ENCODE measurements at regions not wholly inside any gene's neighbourhood (a gene's known extent, or its start where the extent isn't known, plus 50 kb on each side); places are given as distances from the start of the nearest gene placed in this dataset.

DNA sequence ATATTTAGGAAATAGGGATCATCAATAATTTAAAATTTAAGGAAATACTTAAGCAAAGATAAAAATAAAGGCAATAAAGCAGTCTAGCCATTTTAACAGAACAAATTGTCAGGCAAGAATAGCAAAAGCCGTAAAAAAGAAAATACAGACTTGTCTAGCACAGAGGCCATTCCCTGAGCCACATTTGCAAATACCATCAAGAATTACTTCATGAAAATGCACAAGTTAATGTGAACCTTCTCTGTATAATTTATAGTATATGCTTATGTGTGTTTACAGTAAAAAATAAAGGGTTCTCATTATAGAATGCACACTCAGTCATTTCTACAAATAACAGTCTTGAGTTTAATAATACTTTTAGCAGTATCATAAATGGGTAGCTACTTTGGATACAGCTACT lies 505.9 kb upstream of the CPEB2 start:
- WGBS, 2 experiments (ENCODE audit: extremely low coverage in 1 of 2, insufficient coverage in 1 of 2, insufficient read length in 1 of 2, insufficient replicate concordance in 2 of 2, low coverage in 1 of 2, low lambda C conversion rate in 2 of 2, missing lambda C conversion rate in 1 of 2), result 90% methylated on average over 1 of the region's 1 CpG; no CpG with 5 or more reads in 1 of the 2 experiments
- H4K8ac ChIP-seq (ENCODE audit: extremely low read depth, insufficient read depth, low read length), result no peak overlapping the region
- no peak for TF ChIP-seq EP300 (IDR thresholded peaks at IDR 0.05; ENCODE audit: borderline replicate concordance in 1 of 2, low read depth in 2 of 2, low read length in 2 of 2)
- no peak for TF ChIP-seq SUZ12 (IDR thresholded peaks at IDR 0.05; ENCODE audit: low read length)
- no peak for TF ChIP-seq TCF12 (IDR thresholded peaks at IDR 0.05; ENCODE audit: low read depth, low read length)
- TF ChIP-seq CEBPB (IDR thresholded peaks at IDR 0.05; ENCODE audit: low read depth, low read length), result no peak
- TF ChIP-seq, protein P1, sequence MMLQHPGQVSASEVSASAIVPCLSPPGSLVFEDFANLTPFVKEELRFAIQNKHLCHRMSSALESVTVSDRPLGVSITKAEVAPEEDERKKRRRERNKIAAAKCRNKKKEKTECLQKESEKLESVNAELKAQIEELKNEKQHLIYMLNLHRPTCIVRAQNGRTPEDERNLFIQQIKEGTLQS (IDR thresholded peaks at IDR 0.05; ENCODE audit: insufficient read depth, low read depth, low read length), result no peak
- no peak for TF ChIP-seq NANOG (IDR thresholded peaks at IDR 0.05; ENCODE audit: insufficient read depth, low read depth, low read length, poor library complexity, severe bottlenecking)
- TF ChIP-seq BRCA1 (IDR thresholded peaks at IDR 0.05; ENCODE audit: low read depth, low read length), result no peak
- TF ChIP-seq RNF2 (IDR thresholded peaks at IDR 0.05; ENCODE audit: borderline replicate concordance, low read depth, low read length, missing control alignments, poor library complexity, severe bottlenecking), result no peak
- TF ChIP-seq HDAC2 (IDR thresholded peaks at IDR 0.05; ENCODE audit: borderline replicate concordance in 1 of 2, low read depth in 2 of 2, low read length in 2 of 2), result no peak
- TF ChIP-seq, protein P2, sequence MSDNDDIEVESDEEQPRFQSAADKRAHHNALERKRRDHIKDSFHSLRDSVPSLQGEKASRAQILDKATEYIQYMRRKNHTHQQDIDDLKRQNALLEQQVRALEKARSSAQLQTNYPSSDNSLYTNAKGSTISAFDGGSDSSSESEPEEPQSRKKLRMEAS (IDR thresholded peaks at IDR 0.05), result no peak
- no peak for TF ChIP-seq MAFK (IDR thresholded peaks at IDR 0.05; ENCODE audit: low read depth, low read length)
- no peak for TF ChIP-seq JUND (IDR thresholded peaks at IDR 0.05; ENCODE audit: low read length)
- no peak for TF ChIP-seq BCL11A (IDR thresholded peaks at IDR 0.05; ENCODE audit: low read depth in 2 of 2, low read length in 2 of 2)
- no peak for TF ChIP-seq SIRT6 (IDR thresholded peaks at IDR 0.05; ENCODE audit: low read length)

More for the DNA sequence above, 505.9 kb upstream of the CPEB2 start:
- no peaks in the 10 kb centered on the region for H3K4me1 ChIP-seq (replicated peaks in 1 of 4; ENCODE audit: control insufficient read depth in 3 of 4, insufficient read depth in 4 of 4, low read length in 3 of 4)
- H3K9ac ChIP-seq (replicated peaks in 1 of 4; ENCODE audit: extremely low read depth in 1 of 4, low read depth in 3 of 4, low read length in 3 of 4), result no peak overlapping the region
- H3K23me2 ChIP-seq (ENCODE audit: low read depth, low read length), result no peaks in the 10 kb centered on the region; the same call in 1 of the 2 replicates
- no peak overlapping the region for H2BK5ac ChIP-seq (ENCODE audit: low read depth, low read length)
- H2BK15ac ChIP-seq (ENCODE audit: low read length), result no peak overlapping the region
- no peak overlapping the region for H3K14ac ChIP-seq (ENCODE audit: insufficient read length)
- no peak overlapping the region for H3K4ac ChIP-seq (replicated peaks; ENCODE audit: insufficient read length, low read depth, low read length)
- H3K79me2 ChIP-seq (ENCODE audit: control insufficient read depth in 1 of 2, insufficient read depth in 2 of 2, low read length in 2 of 2), result no peaks in the 10 kb centered on the region
- H4K20me1 ChIP-seq (replicated peaks in 1 of 2; ENCODE audit: control insufficient read depth in 1 of 2, insufficient read depth in 2 of 2, low read length in 2 of 2), result no peaks in the 10 kb centered on the region
- H4K91ac ChIP-seq (replicated peaks; ENCODE audit: insufficient read length, low read length), result no peak overlapping the region
- FAIRE-seq (no peak), DNase-seq (ENCODE audit: low read depth in 1 of 2, low spot score in 2 of 2) (no peak)
- H3K9me3 ChIP-seq (ENCODE audit: insufficient read depth in 2 of 2, low read depth in 1 of 2, low read length in 1 of 2), result no peaks in the 10 kb centered on the region
- H2AK5ac ChIP-seq (ENCODE audit: low read depth, low read length), result no peak overlapping the region
- no peak overlapping the region for H3K4me3 ChIP-seq (ENCODE audit: extremely low read depth in 1 of 4, insufficient read depth in 2 of 4, low read depth in 3 of 4, low read length in 4 of 4)
- H3K18ac ChIP-seq (ENCODE audit: extremely low read depth, low read length), result no peak overlapping the region
- H3K79me1 ChIP-seq (ENCODE audit: low read depth, low read length), result no peaks in the 10 kb centered on the region
- POLR2A ChIA-PET (ENCODE audit: partially characterized antibody), result no interaction called here
- H3K56ac ChIP-seq (replicated peaks; ENCODE audit: insufficient read length, low read depth, low read length), result no peak overlapping the region
- H2AFZ ChIP-seq (ENCODE audit: low read length), result no peak overlapping the region
- CTCF ChIA-PET (ENCODE audit: partially characterized antibody), result no interaction called here
- H2BK120ac ChIP-seq (replicated peaks; ENCODE audit: low read depth, low read length), result no peak overlapping the region
- no peak overlapping the region for H3K27ac ChIP-seq (ENCODE audit: low read depth, low read length)
- no peak overlapping the region for H3K23ac ChIP-seq (ENCODE audit: insufficient read length)
- H4K5ac ChIP-seq (ENCODE audit: insufficient read length, low read depth, low read length), result no peak overlapping the region
- H3K27me3 ChIP-seq (replicated peaks in 1 of 4; ENCODE audit: control insufficient read depth in 3 of 4, extremely low read depth in 1 of 4, insufficient read depth in 3 of 4, low read length in 3 of 4), result no peaks in the 10 kb centered on the region
- no peak overlapping the region for H3K4me2 ChIP-seq (ENCODE audit: insufficient read depth in 1 of 2, low read depth in 2 of 2, low read length in 2 of 2)
- no peaks in the 10 kb centered on the region for H3K36me3 ChIP-seq (ENCODE audit: control insufficient read depth in 2 of 4, insufficient read depth in 4 of 4, low read length in 3 of 4)
- H2BK20ac ChIP-seq (ENCODE audit: low read length), result no peak overlapping the region
- no peak overlapping the region for H2BK12ac ChIP-seq (ENCODE audit: low read depth, low read length)

Measured in H1 (cell line).